ENCODE measurements at regions not wholly inside any gene's neighbourhood (a gene's known extent, or its start where the extent isn't known, plus 50 kb on each side); places are given as distances from the start of the nearest gene placed in this dataset.

DNA sequence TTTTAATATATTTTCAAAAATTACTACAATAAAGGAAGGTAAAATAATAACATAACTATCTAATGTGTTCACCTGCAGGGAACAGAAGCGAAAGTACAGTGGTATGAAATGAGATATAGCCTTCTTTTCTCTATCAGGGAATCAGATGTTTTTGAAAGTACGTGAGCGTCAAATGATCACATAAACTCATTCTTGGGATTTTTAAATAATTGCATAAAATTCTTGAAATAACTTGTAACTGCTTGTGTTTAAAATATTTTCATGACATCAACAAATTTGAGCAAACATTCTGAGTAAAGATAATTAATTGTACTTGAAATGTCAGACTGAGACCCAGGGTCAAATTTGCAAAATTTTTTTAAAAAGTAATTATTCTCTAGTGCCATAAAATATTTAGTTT is 193.5 kb upstream of the NEIL3 start:
- H3F3A ChIP-seq (ENCODE audit: control insufficient read depth, insufficient read depth), result no peaks in the 10 kb centered on the region
- H3K4me2 ChIP-seq (ENCODE audit: low read length), result no peak overlapping the region
- H3K4me3 ChIP-seq (ENCODE audit: low read length), result no peak overlapping the region
- no peaks in the 10 kb centered on the region for H3K27me3 ChIP-seq (ENCODE audit: control insufficient read depth, low read length)
- no peaks in the 10 kb centered on the region for H3K9me3 ChIP-seq (ENCODE audit: control insufficient read depth, insufficient read depth, low read length)
- H3K9me2 ChIP-seq (replicated peaks; ENCODE audit: control insufficient read depth, low read length), result no peaks in the 10 kb centered on the region
- no peaks in the 10 kb centered on the region for H3K36me3 ChIP-seq (ENCODE audit: control insufficient read depth, low read length)
- no peaks in the 10 kb centered on the region for H4K20me1 ChIP-seq (ENCODE audit: control insufficient read depth, insufficient read depth, low read depth, low read length)
- no peaks in the 10 kb centered on the region for H3K4me1 ChIP-seq (ENCODE audit: control insufficient read depth, low read length)
- H3K27ac ChIP-seq (ENCODE audit: low read depth, low read length), result no peak overlapping the region
- TF ChIP-seq, protein P1, sequence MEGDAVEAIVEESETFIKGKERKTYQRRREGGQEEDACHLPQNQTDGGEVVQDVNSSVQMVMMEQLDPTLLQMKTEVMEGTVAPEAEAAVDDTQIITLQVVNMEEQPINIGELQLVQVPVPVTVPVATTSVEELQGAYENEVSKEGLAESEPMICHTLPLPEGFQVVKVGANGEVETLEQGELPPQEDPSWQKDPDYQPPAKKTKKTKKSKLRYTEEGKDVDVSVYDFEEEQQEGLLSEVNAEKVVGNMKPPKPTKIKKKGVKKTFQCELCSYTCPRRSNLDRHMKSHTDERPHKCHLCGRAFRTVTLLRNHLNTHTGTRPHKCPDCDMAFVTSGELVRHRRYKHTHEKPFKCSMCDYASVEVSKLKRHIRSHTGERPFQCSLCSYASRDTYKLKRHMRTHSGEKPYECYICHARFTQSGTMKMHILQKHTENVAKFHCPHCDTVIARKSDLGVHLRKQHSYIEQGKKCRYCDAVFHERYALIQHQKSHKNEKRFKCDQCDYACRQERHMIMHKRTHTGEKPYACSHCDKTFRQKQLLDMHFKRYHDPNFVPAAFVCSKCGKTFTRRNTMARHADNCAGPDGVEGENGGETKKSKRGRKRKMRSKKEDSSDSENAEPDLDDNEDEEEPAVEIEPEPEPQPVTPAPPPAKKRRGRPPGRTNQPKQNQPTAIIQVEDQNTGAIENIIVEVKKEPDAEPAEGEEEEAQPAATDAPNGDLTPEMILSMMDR (IDR thresholded peaks at IDR 0.05; ENCODE audit: low read depth, low read length, poor library complexity, severe bottlenecking), result no peak
- TF ChIP-seq EZH2phosphoT487 (IDR thresholded peaks at IDR 0.05; ENCODE audit: borderline replicate concordance, low read length), result no peak
- no peaks in the 10 kb centered on the region for H3K79me2 ChIP-seq (ENCODE audit: control insufficient read depth, low read length)

DNA sequence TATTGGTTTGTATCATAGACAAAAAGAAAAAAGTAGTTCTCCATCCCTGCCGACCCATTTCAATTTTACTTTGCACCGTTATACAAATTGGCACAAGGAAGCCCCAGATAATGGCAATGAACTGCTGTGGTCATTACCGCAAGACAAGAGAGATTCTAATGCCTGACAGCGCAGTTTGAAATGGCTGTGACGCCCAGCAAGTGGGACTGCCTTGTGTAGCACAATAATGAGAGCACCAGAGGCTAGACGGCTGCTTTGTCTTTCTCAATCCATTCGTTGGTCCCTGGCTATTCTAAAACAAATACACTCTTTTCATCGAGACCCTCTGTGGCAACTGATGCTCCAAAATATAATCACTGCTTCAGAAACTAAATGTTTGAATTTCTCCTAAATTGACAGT is 192.4 kb upstream of the NEIL3 start:
- no peak overlapping the region for H3K27ac ChIP-seq (ENCODE audit: low read depth, low read length)
- H3K4me2 ChIP-seq (ENCODE audit: low read length), result no peak overlapping the region
- H3K4me1 ChIP-seq (ENCODE audit: control insufficient read depth, low read length), result no peaks in the 10 kb centered on the region
- no peak overlapping the region for H3K4me3 ChIP-seq (ENCODE audit: low read length)
- no peaks in the 10 kb centered on the region for H4K20me1 ChIP-seq (ENCODE audit: control insufficient read depth, insufficient read depth, low read depth, low read length)
- no peaks in the 10 kb centered on the region for H3K27me3 ChIP-seq (ENCODE audit: control insufficient read depth, low read length)
- no peaks in the 10 kb centered on the region for H3K36me3 ChIP-seq (ENCODE audit: control insufficient read depth, low read length)
- no peak for TF ChIP-seq EZH2phosphoT487 (IDR thresholded peaks at IDR 0.05; ENCODE audit: borderline replicate concordance, low read length)
- TF ChIP-seq, protein P1 (IDR thresholded peaks at IDR 0.05; ENCODE audit: low read depth, low read length, poor library complexity, severe bottlenecking), result no peak
- no peaks in the 10 kb centered on the region for H3K79me2 ChIP-seq (ENCODE audit: control insufficient read depth, low read length)
- H3F3A ChIP-seq (ENCODE audit: control insufficient read depth, insufficient read depth), result no peaks in the 10 kb centered on the region
- H3K9me3 ChIP-seq (ENCODE audit: control insufficient read depth, insufficient read depth, low read length), result no peaks in the 10 kb centered on the region
- no peaks in the 10 kb centered on the region for H3K9me2 ChIP-seq (replicated peaks; ENCODE audit: control insufficient read depth, low read length)

DNA sequence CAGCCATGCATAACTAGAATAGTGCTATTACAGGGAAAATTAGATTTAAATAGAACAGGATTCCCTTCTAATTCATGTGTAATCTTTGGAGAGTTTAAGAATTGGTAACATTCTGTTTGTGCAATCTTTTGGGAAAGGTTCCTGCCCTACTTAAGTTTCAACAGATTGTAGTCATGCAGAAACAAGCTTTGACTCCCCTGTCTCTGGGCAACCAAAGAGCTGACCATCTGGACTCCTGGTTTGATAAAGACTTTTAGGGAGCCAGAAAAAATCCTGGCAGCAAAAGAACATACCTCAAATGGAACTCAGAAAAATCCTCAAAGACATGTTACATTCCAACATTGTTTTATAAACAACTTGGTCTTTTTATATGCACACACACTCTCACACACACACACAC is 191.1 kb upstream of the NEIL3 start:
- no peaks in the 10 kb centered on the region for H3K9me3 ChIP-seq (ENCODE audit: control insufficient read depth, insufficient read depth, low read length)
- no peaks in the 10 kb centered on the region for H3K79me2 ChIP-seq (ENCODE audit: control insufficient read depth, low read length)
- no peaks in the 10 kb centered on the region for H3K36me3 ChIP-seq (ENCODE audit: control insufficient read depth, low read length)
- no peaks in the 10 kb centered on the region for H3K27me3 ChIP-seq (ENCODE audit: control insufficient read depth, low read length)
- TF ChIP-seq, protein P1 (IDR thresholded peaks at IDR 0.05; ENCODE audit: low read depth, low read length, poor library complexity, severe bottlenecking), result no peak
- TF ChIP-seq EZH2phosphoT487 (IDR thresholded peaks at IDR 0.05; ENCODE audit: borderline replicate concordance, low read length), result no peak
- no peak overlapping the region for H3K4me2 ChIP-seq (ENCODE audit: low read length)
- H3K9me2 ChIP-seq (replicated peaks; ENCODE audit: control insufficient read depth, low read length), result no peaks in the 10 kb centered on the region
- no peak overlapping the region for H3K4me3 ChIP-seq (ENCODE audit: low read length)
- no peaks in the 10 kb centered on the region for H3F3A ChIP-seq (ENCODE audit: control insufficient read depth, insufficient read depth)
- H3K27ac ChIP-seq (ENCODE audit: low read depth, low read length), result no peak overlapping the region
- no peaks in the 10 kb centered on the region for H3K4me1 ChIP-seq (ENCODE audit: control insufficient read depth, low read length)
- H4K20me1 ChIP-seq (ENCODE audit: control insufficient read depth, insufficient read depth, low read depth, low read length), result no peaks in the 10 kb centered on the region

DNA sequence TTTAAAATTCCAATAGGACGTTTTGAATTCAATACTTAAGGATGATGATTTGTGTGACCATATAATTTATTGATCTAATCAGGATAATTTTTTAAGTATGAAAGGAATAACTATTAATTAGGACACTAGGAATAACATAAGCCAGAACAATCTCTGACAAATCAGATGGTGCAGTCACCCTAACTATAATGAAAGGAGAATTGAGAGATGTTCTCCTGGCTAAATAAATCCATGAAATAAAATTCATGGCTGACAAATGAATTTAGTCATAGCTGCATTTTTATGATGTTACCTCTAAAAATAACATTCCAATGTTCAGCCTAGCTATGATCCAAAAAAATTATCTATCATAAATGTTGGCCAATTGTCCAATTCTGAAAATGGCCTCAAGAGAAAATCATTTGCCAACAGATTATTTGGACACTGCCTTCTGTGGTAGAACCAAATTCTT is 190.6 kb upstream of the NEIL3 start:
- Histone ChIP-seq H3K4me3 (ENCODE audit: low read length) (no peak overlapping the region), H3K79me2 (ENCODE audit: control insufficient read depth, low read length) (no peaks in the 10 kb centered on the region), H3F3A (ENCODE audit: control insufficient read depth, insufficient read depth) (no peaks in the 10 kb centered on the region), H3K9me2 (replicated peaks; ENCODE audit: control insufficient read depth, low read length) (no peaks in the 10 kb centered on the region), H3K4me2 (ENCODE audit: low read length) (no peak overlapping the region), H3K9me3 (ENCODE audit: control insufficient read depth, insufficient read depth, low read length) (no peaks in the 10 kb centered on the region), H3K27me3 (ENCODE audit: control insufficient read depth, low read length) (no peaks in the 10 kb centered on the region), H3K27ac (ENCODE audit: low read depth, low read length) (no peak overlapping the region), H3K36me3 (ENCODE audit: control insufficient read depth, low read length) (no peaks in the 10 kb centered on the region), H4K20me1 (ENCODE audit: control insufficient read depth, insufficient read depth, low read depth, low read length) (no peaks in the 10 kb centered on the region), H3K4me1 (ENCODE audit: control insufficient read depth, low read length) (no peaks in the 10 kb centered on the region)
- TF ChIP-seq, protein P1 (IDR thresholded peaks at IDR 0.05; ENCODE audit: low read depth, low read length, poor library complexity, severe bottlenecking), result no peak
- no peak for TF ChIP-seq EZH2phosphoT487 (IDR thresholded peaks at IDR 0.05; ENCODE audit: borderline replicate concordance, low read length)
